HG03442 (cell line): ENCODE measurements at regions not wholly inside any gene's neighbourhood (a gene's known extent, or its start where the extent isn't known, plus 50 kb on each side); places are given as distances from the start of the nearest gene placed in this dataset.
"Not testable (repeated sequence)": the region's sequence is repeated elsewhere in the genome, so short reads cannot be mapped to it uniquely, and the experiment has no call there.

Experiments used
- ATAC-seq: cut with Tn5 transposase; IDR thresholded peaks from one replicate; pipeline ENCODE4 v1.9.1; 2021; ENCODE audit warnings: mild to moderate bottlenecking, moderate library complexity; ENCODE audit not compliant: unreplicated experiment

GRCh38 chr2:125584732-125585131 is 1071.2 kb upstream of the GYPC start:
- ATAC-seq: no peak

- ATAC-seq: no peak
These were observed 1067.2 kb upstream of the GYPC start for GRCh38 chr2:125588780-125589179.

- ATAC-seq: no peak
These were observed 1064.0 kb upstream of the GYPC start for GRCh38 chr2:125591954-125592353.

- ATAC-seq: no peak
These were observed 1062.9 kb upstream of the GYPC start for GRCh38 chr2:125593036-125593435.

- no peak for ATAC-seq
These were observed 1059.3 kb upstream of the GYPC start for GRCh38 chr2:125596612-125597011.

- no peak for ATAC-seq
These were observed 1040.5 kb upstream of the GYPC start for GRCh38 chr2:125615438-125615837.

GRCh38 chr2:125630377-125630776 is 1025.6 kb upstream of the GYPC start:
- ATAC-seq: no peak

GRCh38 chr2:125634662-125635061 is 1021.3 kb upstream of the GYPC start:
- ATAC-seq: no peak

- ATAC-seq: no peak
These were observed 1017.6 kb upstream of the GYPC start for GRCh38 chr2:125638345-125638744.

GRCh38 chr2:125642032-125642431 is 1013.9 kb upstream of the GYPC start:
- no peak for ATAC-seq

- ATAC-seq: no peak
These were observed 1012.8 kb upstream of the GYPC start for GRCh38 chr2:125643128-125643527.

GRCh38 chr2:125643585-125643984 is 1012.4 kb upstream of the GYPC start:
- no peak for ATAC-seq

GRCh38 chr2:125644257-125644656 is 1011.7 kb upstream of the GYPC start:
- ATAC-seq: no peak

GRCh38 chr2:125652280-125652679 is 1003.7 kb upstream of the GYPC start:
- ATAC-seq: no peak

- no peak for ATAC-seq
These were observed 1001.7 kb upstream of the GYPC start for GRCh38 chr2:125654226-125654625.

GRCh38 chr2:125656190-125656589 is 999.8 kb upstream of the GYPC start:
- no peak for ATAC-seq

- no peak for ATAC-seq
These were observed 997.4 kb upstream of the GYPC start for GRCh38 chr2:125658583-125658982.

GRCh38 chr2:125660369-125660768 is 995.6 kb upstream of the GYPC start:
- ATAC-seq: not testable (repeated sequence)

- ATAC-seq: no peak
These were observed 988.3 kb upstream of the GYPC start for GRCh38 chr2:125667630-125668029.

- no peak for ATAC-seq
These were observed 976.1 kb upstream of the GYPC start for GRCh38 chr2:125679903-125680302.

- no peak for ATAC-seq
These were observed 975.1 kb upstream of the GYPC start for GRCh38 chr2:125680809-125681208.

GRCh38 chr2:125681576-125681975 is 974.4 kb upstream of the GYPC start:
- no peak for ATAC-seq

- no peak for ATAC-seq
These were observed 973.8 kb upstream of the GYPC start for GRCh38 chr2:125681976-125682805.
